ENCODE measurements at regions not wholly inside any gene's neighbourhood (a gene's known extent, or its start where the extent isn't known, plus 50 kb on each side); places are given as distances from the start of the nearest gene placed in this dataset.
"Not testable (repeated sequence)": the region's sequence is repeated elsewhere in the genome, so short reads cannot be mapped to it uniquely, and the experiment has no call there.

DNA sequence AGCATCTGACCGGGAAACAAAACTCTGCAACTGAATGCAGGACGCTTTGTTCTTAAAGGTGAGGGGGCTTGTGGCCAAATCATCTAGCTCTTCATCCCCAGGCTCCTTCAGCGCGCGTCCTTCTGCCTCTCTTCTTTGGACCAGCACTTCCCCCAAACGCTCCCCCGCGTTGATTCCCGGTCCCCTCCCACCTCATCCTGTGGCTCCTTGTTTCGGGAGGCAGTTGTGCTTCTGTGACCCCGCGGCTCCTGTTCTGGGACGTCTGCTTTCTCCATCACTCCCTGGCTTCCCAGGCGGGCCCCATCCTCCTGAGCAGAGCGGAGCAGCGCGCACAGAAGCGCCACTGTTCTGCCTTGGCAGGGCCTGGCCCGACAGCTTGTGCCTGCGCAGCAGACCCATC, 109.7 kb upstream of the ZNG1E start:
- DNase-seq (ENCODE audit: low read depth); H3K4me3 ChIP-seq (ENCODE audit: low read depth, low read length); in situ Hi-C loops (cut with HindIII; ENCODE audit: low sequenced_read_pairs): not testable (repeated sequence)

- H3K4me3 ChIP-seq (ENCODE audit: low read depth, low read length); DNase-seq (ENCODE audit: low read depth); in situ Hi-C loops (cut with HindIII; ENCODE audit: low sequenced_read_pairs): not testable (repeated sequence)
Observed at GRCh38 chr9:65519018-65519417, 156.7 kb upstream of the ZNG1E start.

GRCh38 chr9:65514465-65514864, 161.3 kb upstream of the ZNG1E start:
- H3K4me3 ChIP-seq (ENCODE audit: low read depth, low read length); in situ Hi-C loops (cut with HindIII; ENCODE audit: low sequenced_read_pairs); DNase-seq (ENCODE audit: low read depth): not testable (repeated sequence)

GRCh38 chr9:65507897-65508296, 167.8 kb upstream of the ZNG1E start:
- DNase-seq (ENCODE audit: low read depth); in situ Hi-C loops (cut with HindIII; ENCODE audit: low sequenced_read_pairs); H3K4me3 ChIP-seq (ENCODE audit: low read depth, low read length): not testable (repeated sequence)

- H3K4me3 ChIP-seq (ENCODE audit: low read depth, low read length); DNase-seq (ENCODE audit: low read depth); in situ Hi-C loops (cut with HindIII; ENCODE audit: low sequenced_read_pairs): not testable (repeated sequence)
Observed at GRCh38 chr9:65504686-65505085, 171.0 kb upstream of the ZNG1E start.

DNA sequence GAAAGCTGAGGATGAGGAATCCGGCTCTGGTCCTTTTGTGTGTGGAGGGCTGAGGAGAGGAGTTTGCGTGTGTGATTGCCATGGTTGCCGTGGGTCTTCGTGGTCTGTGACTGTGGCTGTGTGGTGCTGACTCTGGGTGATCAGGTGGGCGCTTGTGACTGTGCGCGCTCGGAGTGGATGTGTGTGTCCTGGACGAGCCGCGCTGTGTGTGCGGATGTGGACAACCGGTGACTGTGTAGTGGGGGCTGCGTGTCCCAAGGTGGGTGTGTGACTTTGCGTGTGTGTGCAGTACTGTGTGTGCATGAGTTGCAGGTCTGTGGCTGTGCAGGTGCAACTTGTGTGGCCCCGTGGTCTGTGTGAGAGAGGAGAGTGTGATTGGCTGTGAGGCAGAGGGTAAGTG, 172.0 kb upstream of the ZNG1E start:
- in situ Hi-C loops (cut with HindIII; ENCODE audit: low sequenced_read_pairs); H3K4me3 ChIP-seq (ENCODE audit: low read depth, low read length): not testable (repeated sequence)

GRCh38 chr9:65482890-65483289, 192.8 kb upstream of the ZNG1E start:
- DNase-seq (ENCODE audit: low read depth); in situ Hi-C loops (cut with HindIII; ENCODE audit: low sequenced_read_pairs); H3K4me3 ChIP-seq (ENCODE audit: low read depth, low read length): not testable (repeated sequence)

More for the DNA sequence above, 172.0 kb upstream of the ZNG1E start:
- DNase-seq (ENCODE audit: low read depth): not testable (repeated sequence)

DNA sequence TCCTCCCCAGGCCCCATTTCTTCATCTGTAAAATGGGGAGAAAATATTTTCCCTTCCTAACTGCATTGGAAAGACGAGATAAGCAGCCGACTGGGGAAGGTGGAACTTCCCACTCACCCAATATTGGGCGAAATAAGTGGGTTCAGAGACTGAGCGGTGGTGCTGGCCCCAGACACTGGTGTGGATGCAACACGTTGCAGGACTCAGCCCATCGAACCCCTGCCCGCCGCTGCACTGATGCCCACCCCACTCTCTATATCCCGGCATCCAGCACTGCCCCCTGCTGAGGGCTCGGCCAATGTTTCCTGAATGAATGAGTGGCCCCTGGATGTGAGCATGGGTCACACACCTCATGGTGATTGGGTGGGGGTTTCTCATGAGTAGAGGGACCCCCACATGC, 194.4 kb upstream of the ZNG1E start:
- DNase-seq (ENCODE audit: low read depth); in situ Hi-C loops (cut with HindIII; ENCODE audit: low sequenced_read_pairs); H3K4me3 ChIP-seq (ENCODE audit: low read depth, low read length): not testable (repeated sequence)

DNA sequence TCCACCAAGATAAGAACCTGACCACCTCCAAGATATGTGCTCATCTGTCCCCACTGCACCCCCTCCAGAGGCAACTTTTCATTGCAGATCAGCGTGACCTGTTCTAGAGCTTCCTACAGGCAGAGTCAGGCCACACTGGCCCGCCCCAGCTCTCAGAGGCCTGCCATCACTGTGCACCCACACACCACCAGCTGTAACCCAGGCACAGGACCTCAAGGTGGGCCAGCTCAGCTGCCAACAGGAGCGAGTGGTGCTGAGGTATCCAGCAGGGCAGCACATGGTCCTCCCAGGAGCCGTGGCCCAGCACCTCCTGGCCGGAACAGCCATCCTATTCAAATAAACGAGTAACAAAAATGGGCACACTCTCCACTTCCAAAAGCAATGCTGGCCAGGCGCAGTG, 189.9 kb upstream of the FOXD4L5 start:
- DNase-seq (ENCODE audit: low read depth); in situ Hi-C loops (cut with HindIII; ENCODE audit: low sequenced_read_pairs); H3K4me3 ChIP-seq (ENCODE audit: low read depth, low read length): not testable (repeated sequence)

DNA sequence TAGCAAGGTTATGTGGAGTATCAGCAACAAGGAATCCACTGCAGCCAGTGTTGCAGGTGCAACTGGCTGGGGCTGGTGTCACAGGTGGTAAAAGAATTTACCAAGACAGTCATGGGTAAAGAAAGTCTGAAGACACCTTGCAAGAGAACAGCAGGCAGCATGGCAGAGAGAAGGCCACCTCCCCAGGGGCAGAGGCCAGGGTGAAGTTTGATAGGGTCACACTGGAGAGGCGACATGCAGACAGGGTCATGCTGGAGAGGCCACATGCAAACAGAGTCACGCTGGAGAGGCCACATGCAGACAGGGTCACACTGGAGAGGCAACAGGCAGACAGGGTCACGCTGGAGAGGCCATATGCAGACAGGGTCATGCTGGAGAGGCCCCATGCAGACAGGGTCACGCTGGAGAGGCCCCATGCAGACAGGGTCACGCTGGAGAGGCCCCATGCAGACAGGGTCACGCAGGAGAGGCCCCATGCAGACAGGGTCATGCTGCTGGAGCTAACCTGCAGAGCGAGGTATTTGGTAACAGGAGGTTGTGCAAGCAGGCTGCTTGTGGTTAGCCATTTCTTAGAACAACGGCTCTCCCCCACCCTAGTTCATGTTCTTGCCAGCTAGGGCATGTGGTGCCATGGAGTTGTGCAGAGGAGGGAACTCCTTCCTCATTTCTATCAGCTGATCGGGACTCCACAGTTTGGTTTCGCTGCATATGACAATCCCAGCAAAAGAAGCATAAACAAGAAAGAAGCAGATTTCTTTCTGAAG, 188.2 kb upstream of the FOXD4L5 start:
- in situ Hi-C loops (cut with HindIII; ENCODE audit: low sequenced_read_pairs); H3K4me3 ChIP-seq (ENCODE audit: low read depth, low read length); DNase-seq (ENCODE audit: low read depth): not testable (repeated sequence)

GRCh38 chr9:65471106-65471505, 186.1 kb upstream of the FOXD4L5 start:
- H3K4me3 ChIP-seq (ENCODE audit: low read depth, low read length); in situ Hi-C loops (cut with HindIII; ENCODE audit: low sequenced_read_pairs): not testable (repeated sequence)

DNA sequence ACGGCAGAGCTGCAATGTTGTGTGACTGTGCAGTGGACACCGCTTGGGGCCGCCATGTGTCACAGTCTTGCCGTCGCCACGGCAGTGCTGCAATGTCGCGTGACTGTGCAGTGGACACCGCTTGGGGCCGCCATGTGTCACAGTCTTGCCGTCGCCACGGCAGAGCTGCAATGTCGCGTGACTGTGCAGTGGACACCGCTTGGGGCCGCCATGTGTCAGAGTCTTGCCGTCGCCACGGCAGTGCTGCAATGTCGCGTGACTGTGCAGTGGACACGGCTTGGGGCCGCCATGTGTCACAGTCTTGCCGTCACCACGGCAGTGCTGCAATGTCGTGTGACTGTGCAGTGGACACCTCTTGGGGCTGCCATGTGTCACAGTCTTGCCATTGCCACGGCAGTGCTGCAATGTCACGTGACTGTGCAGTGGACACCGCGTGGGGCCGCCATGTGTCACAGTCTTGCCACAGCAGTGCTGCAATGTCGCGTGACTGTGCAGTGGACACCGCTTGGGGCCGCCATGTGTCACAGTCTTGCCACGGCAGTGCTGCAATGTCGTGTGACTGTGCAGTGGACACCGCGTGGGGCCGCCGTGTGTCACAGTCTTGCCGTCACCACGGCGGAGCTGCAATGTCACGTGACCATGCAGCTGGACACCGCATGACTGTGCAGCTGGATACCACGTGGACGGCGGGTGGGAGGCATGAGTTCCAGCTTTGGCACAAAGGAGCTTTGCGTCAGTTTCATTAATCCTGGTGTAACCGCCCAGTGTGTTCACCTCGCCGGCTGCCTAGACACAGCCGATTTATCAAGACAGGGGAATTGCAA, 182.1 kb upstream of the FOXD4L5 start:
- DNase-seq (ENCODE audit: low read depth); in situ Hi-C loops (cut with HindIII; ENCODE audit: low sequenced_read_pairs); H3K4me3 ChIP-seq (ENCODE audit: low read depth, low read length): not testable (repeated sequence)

More at GRCh38 chr9:65471106-65471505, 186.1 kb upstream of the FOXD4L5 start:
- DNase-seq (ENCODE audit: low read depth): not testable (repeated sequence)

GRCh38 chr9:65465246-65465895, 180.4 kb upstream of the FOXD4L5 start:
- DNase-seq (ENCODE audit: low read depth); in situ Hi-C loops (cut with HindIII; ENCODE audit: low sequenced_read_pairs): not testable (repeated sequence)

DNA sequence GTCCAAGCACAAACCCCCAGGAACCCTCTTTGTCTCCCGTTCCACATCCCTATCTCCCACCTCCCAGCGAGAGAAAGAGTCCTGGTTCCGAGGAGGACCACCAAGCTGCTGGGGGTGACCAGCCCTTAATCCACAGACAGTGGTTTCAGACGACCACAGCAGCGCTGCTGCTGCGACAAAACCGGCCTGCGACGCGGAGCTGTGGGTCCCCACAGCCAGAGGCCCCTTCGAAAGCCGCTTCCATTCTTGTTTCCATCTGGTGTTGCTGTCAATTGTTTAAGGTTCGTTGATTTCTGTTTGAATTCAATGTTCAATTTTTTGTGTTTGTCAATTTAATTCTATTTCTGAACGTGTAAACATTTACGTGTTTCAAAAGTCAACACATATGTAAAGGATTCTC, 177.5 kb upstream of the FOXD4L5 start:
- DNase-seq (ENCODE audit: low read depth); in situ Hi-C loops (cut with HindIII; ENCODE audit: low sequenced_read_pairs): not testable (repeated sequence)

More at GRCh38 chr9:65465246-65465895, 180.4 kb upstream of the FOXD4L5 start:
- not testable (repeated sequence) for H3K4me3 ChIP-seq (ENCODE audit: low read depth, low read length)

More for the DNA sequence above, 177.5 kb upstream of the FOXD4L5 start:
- not testable (repeated sequence) for H3K4me3 ChIP-seq (ENCODE audit: low read depth, low read length)

Data from astrocyte of the cerebellum (primary cell).